Tibial nerve (tissue), 3 donors: ENCODE measurements at regions not wholly inside any gene's neighbourhood (a gene's known extent, or its start where the extent isn't known, plus 50 kb on each side); places are given as distances from the start of the nearest gene placed in this dataset.

Source experiments
- CTCF ChIP-seq, 5 experiments: fragments of 200-600 bp in 3 of 5; fragments of 450-650 bp in 2 of 5; sonication (generic) in 3 of 5; IDR thresholded peaks; one replicate each; pipeline ENCODE4 v1.5.1; 2016 to 2019; ENCODE audit warnings: antibody characterized with exemption in 5 of 5, mild to moderate bottlenecking in 3 of 5, moderate library complexity in 2 of 5
- POLR2A ChIP-seq, 2 donors: fragments of 450-650 bp; IDR thresholded peaks; one replicate each; pipeline ENCODE4 v1.6.1; 2017; ENCODE audit warnings: antibody characterized with exemption in 2 of 2, mild to moderate bottlenecking in 2 of 2, moderate library complexity in 2 of 2

- TF ChIP-seq CTCF (IDR thresholded peaks at IDR 0.05) (no peak), POLR2A (IDR thresholded peaks at IDR 0.05) (no peak)
Observed at GRCh38 chr6:101086473-101086872, 205.3 kb upstream of the ASCC3 start.
